SKM-1 treated with dmso at 0.1 percent for 144 hours (cell line): ENCODE measurements at regions not wholly inside any gene's neighbourhood (a gene's known extent, or its start where the extent isn't known, plus 50 kb on each side); places are given as distances from the start of the nearest gene placed in this dataset.

Source experiments
- DNase-seq: peaks from one replicate; lab custom pipeline; 2025; ENCODE audit not compliant: unreplicated experiment; lab: John Stamatoyannopoulos, UW

DNA sequence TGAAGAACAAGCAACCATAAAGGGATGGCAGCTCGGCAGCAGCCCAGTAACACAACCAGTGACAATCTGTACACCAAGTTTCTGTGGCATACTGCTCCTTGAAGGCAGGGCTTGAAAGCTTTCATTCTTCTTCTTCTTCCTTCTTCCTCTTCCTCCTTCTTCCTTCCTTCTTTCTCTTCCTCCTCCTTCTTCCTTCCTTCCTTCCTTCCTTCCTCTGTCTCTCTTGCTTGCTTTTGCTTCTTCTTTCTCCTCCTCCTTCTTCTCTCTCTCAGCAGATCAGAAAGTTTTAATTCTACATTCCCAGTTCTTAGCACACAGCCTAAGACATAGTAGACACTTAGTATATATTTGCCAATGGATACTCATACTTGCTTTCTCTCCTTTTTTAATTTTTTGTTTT is 95.9 kb downstream of the GLUL start:
- DNase-seq: no peak

GRCh38 chr1:182293119-182293589 is 98.4 kb downstream of the GLUL start:
- no peak for DNase-seq

GRCh38 chr1:182292193-182292741 is 99.3 kb downstream of the GLUL start:
- no peak for DNase-seq

GRCh38 chr1:182291584-182292192 is 99.9 kb downstream of the GLUL start:
- no peak for DNase-seq

GRCh38 chr1:182288749-182289604 is 102.6 kb downstream of the GLUL start:
- DNase-seq: no peak

DNA sequence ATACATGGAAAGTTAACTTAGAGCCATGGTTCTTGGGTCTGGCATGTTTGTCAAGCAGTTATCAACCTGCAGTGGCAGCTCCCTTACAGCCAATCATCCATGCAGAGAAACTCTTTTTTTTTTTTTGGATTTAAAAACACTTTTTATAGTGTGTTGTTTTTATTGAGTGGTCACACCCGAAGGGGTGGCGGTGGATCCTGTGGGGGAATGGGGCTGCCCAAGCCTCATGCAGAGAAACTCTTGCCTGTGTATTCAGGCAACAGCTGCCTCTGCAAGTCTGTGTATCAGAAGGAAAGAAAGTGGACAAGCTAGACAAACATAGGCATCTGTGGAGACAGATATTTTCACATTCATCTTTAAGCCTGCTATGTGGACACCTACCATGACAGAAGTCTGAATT is 104.8 kb downstream of the GLUL start:
- DNase-seq: no peak

GRCh38 chr1:182283746-182284544 is 107.6 kb downstream of the GLUL start:
- DNase-seq: no peak

- DNase-seq: no peak
These were observed 110.0 kb downstream of the GLUL start for GRCh38 chr1:182281541-182281940.

DNA sequence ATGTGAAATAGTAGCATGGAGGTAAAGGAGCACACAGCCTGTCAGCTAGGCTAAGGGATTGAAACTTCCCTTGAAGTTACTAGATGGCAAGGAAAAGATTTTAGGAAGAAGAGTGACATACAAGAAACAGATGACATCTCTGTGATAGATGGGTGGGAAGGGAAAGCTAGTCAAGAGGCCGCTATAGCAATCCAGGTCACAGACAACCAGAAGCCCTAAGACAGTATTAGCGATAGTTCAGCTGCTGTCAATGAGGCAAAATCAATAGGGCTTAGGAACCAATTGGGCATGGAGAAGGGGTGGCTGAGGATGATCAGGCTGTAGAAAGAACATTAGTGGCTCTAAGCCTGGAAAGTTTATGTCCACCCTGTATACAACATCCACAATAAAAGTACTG is 111.1 kb downstream of the GLUL start:
- DNase-seq: no peak

- DNase-seq: no peak
These were observed 111.7 kb downstream of the GLUL start for GRCh38 chr1:182279724-182280503.

DNA sequence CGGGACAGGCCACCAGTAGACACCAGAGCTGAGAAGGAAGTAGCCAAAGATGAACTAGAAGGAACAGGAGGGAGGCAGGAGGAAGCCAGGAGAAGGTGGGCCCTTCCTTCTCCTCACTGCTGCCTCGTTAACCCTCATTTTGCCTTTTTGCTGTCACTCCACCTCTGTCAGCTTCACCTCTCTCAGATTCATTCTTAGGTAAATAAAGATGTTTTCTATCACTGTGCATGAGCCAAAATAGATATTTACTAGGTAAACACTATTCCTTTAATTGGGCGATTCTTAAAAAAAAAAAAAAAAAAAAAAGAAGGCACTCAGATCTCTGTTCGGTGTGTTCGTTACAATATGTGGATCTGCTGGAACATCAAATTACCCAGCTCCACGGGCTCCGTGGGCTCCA is 112.3 kb downstream of the GLUL start:
- DNase-seq: no peak

DNA sequence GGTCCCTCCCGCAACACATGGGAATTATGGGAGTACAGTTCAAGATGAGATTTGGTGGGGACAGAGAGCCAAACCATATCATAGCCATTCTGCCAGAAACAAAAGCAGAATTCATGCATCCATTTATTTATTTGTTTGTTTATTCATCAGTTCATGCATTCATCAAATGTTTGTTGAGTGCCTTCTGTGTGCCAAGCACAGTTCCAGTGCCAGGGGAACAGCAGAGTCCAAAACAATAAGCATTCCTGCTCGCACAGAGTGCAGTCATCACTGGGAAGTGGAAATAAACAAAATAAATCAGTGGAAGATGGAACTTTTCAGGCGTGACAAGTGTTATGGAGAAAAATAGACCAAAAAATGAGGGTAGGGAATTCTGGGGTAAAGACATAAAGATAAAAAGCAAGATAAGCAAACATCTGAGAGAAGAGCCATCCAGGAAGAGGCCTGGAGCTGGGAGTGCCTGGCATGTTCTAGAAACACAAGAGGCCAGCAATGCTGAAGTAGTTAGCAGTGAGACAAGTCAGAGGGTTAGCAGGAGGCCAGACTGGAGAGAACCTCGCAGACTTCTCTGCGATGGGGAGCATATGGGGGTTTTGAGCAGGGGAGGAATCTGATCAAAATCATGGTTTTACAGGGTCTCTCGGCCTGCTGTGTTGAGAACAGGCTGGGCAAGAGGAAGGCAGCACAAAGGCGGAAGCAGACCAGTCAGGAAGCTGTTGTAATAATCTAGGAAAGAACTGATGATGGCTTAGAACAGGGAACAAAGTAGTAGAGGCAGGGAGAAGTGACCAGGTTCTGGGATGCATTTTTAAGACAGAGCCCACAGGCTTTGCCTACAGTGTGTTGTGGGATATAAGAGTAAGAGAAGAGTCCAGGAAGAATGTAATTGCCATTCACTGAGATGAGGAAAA is 113.2 kb downstream of the GLUL start:
- no peak for DNase-seq

GRCh38 chr1:182275271-182275670 is 116.3 kb downstream of the GLUL start:
- no peak for DNase-seq

DNA sequence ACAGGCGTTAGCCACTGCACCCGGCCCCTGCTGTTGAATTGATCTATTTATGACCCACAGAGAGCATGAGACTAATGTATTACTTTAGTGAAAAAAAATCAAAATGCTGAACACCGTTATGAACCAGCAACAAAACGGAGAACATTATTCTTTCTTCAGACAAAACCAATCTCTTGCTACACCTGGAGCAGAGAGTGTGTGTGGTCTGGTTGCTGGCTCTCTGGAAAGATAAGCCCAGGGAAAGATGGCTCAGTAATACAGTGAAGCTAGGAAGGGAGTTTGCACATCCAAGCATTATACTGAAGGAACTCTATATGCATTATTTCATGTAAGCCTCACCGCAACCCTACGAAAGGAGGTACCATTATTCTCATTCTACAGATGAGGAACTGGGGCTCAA is 117.0 kb downstream of the GLUL start:
- DNase-seq: no peak

DNA sequence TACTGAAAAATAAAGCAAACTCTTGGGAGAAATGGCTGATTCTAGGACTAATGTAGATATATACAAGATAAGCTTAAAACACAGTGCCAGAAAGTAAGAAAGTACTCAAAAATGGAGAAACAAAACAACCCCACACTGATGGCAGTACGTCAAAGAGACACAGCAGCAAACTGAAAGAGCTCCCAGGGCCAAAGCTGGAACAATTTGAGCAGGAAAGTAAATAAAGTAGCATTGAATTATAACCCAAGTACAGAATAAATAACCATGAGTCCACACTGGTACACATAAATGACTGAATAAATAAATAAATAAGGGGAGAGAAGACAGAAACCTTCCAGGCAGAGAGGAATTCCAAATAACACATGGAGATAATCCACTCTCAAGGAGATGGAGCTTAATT is 120.9 kb downstream of the GLUL start:
- no peak for DNase-seq

DNA sequence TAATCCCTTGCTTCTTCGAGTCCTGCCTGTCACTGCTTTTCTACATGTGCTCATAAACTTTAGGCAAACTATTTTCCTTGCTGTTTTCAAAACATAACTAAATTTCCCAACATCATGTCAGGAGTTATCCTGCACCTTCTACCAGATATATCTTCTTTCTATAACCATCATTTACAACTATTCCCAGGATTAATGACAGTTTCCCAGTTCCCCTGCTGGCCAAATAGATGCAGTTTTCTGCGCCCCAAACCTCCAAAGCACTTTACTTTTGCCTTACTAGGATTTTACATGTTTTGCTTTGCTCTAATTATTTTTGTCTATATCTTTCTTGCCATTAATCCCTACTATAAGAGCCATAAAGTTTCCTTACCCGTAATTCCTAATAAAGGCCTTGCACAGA is 122.5 kb downstream of the GLUL start:
- no peak for DNase-seq

- DNase-seq: peak; percentile 92
These were observed 122.9 kb downstream of the GLUL start for GRCh38 chr1:182268669-182269068.

DNA sequence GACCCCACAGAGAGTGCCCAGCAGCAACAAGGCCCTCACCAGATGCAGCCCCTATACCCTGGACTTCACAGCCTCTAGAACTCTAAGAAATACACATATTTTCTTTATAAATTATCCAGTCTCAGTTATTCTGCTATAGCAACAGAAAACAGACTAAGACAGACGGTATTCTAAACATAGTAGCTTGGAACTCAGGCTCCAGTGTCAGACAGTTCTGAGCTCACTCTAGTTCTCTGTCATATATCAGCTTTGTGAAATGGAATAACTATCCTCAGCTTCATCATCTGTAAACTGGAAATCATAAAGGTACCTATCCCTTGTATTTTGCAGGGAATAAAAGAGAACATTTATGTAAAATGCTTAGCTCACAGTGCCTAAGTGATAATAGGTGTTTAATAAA is 127.4 kb downstream of the GLUL start:
- DNase-seq: no peak

- no peak for DNase-seq
These were observed 127.9 kb downstream of the GLUL start for GRCh38 chr1:182263706-182264105.

GRCh38 chr1:182262425-182262824 is 129.2 kb downstream of the GLUL start:
- peak; percentile 8 for DNase-seq
